Prostate gland (tissue), 2 donors: ENCODE measurements at regions not wholly inside any gene's neighbourhood (a gene's known extent, or its start where the extent isn't known, plus 50 kb on each side); places are given as distances from the start of the nearest gene placed in this dataset.

Experiments used
- CTCF ChIP-seq, 4 experiments: fragments of 200-600 bp in 2 of 4; fragments of 450-650 bp in 2 of 4; sonication (generic) in 2 of 4; IDR thresholded peaks; 1 replicate in 3 of 4; 2 replicates in 1 of 4; pipeline ENCODE4 v1.5.1; 2016 to 2019; ENCODE audit warnings: antibody characterized with exemption in 4 of 4, mild to moderate bottlenecking in 2 of 4, moderate library complexity in 2 of 4
- POLR2A ChIP-seq: fragments of 450-650 bp; IDR thresholded peaks from one replicate; pipeline ENCODE4 v1.6.1; 2016; ENCODE audit warnings: antibody characterized with exemption, mild to moderate bottlenecking

GRCh38 chr10:128245026-128245425, 118.8 kb upstream of the MKI67 start:
- TF ChIP-seq CTCF (IDR thresholded peaks at IDR 0.05) (no peak), POLR2A (no peak)
